ENCODE measurements at regions not wholly inside any gene's neighbourhood (a gene's known extent, or its start where the extent isn't known, plus 50 kb on each side); places are given as distances from the start of the nearest gene placed in this dataset.

DNA sequence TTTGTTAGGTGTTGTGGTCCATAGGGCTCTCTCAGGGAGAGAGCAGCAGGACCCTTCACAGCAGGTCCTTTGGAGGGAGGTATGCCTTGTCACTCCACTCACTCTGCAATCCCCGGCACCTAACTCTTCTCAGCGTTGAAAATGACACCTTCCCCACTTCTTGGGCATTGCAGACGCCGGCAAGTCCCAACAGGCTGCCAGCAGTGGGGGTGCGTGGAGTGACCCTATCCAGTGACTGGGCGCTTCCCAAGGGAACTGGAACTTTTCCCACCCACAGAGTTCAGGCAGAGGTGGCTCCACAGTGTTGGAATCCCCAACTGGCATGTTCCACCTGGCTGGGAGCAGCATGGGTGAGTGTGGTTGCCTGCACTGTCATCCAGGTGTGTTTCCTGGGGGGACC lies 705.1 kb upstream of the FRG1 start:
- TF ChIP-seq, protein P1, sequence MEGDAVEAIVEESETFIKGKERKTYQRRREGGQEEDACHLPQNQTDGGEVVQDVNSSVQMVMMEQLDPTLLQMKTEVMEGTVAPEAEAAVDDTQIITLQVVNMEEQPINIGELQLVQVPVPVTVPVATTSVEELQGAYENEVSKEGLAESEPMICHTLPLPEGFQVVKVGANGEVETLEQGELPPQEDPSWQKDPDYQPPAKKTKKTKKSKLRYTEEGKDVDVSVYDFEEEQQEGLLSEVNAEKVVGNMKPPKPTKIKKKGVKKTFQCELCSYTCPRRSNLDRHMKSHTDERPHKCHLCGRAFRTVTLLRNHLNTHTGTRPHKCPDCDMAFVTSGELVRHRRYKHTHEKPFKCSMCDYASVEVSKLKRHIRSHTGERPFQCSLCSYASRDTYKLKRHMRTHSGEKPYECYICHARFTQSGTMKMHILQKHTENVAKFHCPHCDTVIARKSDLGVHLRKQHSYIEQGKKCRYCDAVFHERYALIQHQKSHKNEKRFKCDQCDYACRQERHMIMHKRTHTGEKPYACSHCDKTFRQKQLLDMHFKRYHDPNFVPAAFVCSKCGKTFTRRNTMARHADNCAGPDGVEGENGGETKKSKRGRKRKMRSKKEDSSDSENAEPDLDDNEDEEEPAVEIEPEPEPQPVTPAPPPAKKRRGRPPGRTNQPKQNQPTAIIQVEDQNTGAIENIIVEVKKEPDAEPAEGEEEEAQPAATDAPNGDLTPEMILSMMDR (conservative IDR thresholded peaks at IDR 0.05; ENCODE audit: low read depth, low read length), result no peak
- no peak for TF ChIP-seq EZH2 (IDR thresholded peaks at IDR 0.05; ENCODE audit: low read length, unreplicated experiment)

Measured in PC-3 (cell line).